Breast epithelium (tissue), 4 donors: ENCODE measurements at regions not wholly inside any gene's neighbourhood (a gene's known extent, or its start where the extent isn't known, plus 50 kb on each side); places are given as distances from the start of the nearest gene placed in this dataset.

Experiments
- DNase-seq, 2 donors: peaks; one replicate each; pipeline ENCODE4 v3.0.0-alpha.2; 2019; ENCODE audit warnings: low spot score in 2 of 2
- H3K27ac ChIP-seq, 2 donors: fragments of 200-600 bp; sonication (generic) in 1 of 2; one replicate each; pipeline ENCODE4 v1.5.1; 2016 to 2019; ENCODE audit warnings: mild to moderate bottlenecking in 1 of 2
- H3K27me3 ChIP-seq, 2 donors: fragments of 200-600 bp; sonication (generic) in 1 of 2; one replicate each; pipeline versions ENCODE4 v1.5.1 to v1.6.0; 2017 to 2019; ENCODE audit warnings: control low read depth in 1 of 2, mild to moderate bottlenecking in 1 of 2
- H3K36me3 ChIP-seq: fragments of 200-600 bp; one replicate; pipeline ENCODE4 v1.5.1; 2019
- H3K4me1 ChIP-seq, 2 donors: fragments of 200-600 bp; sonication (generic); one replicate each; pipeline ENCODE4 v1.5.1; 2016 to 2019; ENCODE audit warnings: control low read depth in 1 of 2
- H3K4me3 ChIP-seq, 3 donors: fragments of 200-600 bp; sonication (generic); 1 replicate in 2 of 3; 2 replicates in 1 of 3; pipeline ENCODE4 v1.5.1; 2016 to 2019; ENCODE audit warnings: mild to moderate bottlenecking in 3 of 3, moderate library complexity in 2 of 3
- H3K9me3 ChIP-seq, 2 donors: fragments of 200-600 bp; sonication (generic) in 1 of 2; one replicate each; pipeline ENCODE4 v1.5.1; 2016 to 2019; ENCODE audit warnings: control low read depth in 1 of 2
- CTCF ChIP-seq, 3 donors: fragments of 450-650 bp; IDR thresholded peaks; one replicate each; pipeline ENCODE4 v1.5.1; 2016 to 2017; ENCODE audit warnings: antibody characterized with exemption in 3 of 3, mild to moderate bottlenecking in 3 of 3, moderate library complexity in 3 of 3
- POLR2A ChIP-seq: fragments of 450-650 bp; IDR thresholded peaks from one replicate; pipeline ENCODE4 v1.6.1; 2016; ENCODE audit warnings: antibody characterized with exemption, mild to moderate bottlenecking, moderate library complexity
- POLR2AphosphoS5 ChIP-seq, 3 donors: sonication (generic); formaldehyde crosslinking; IDR thresholded peaks; one replicate each; pipeline ENCODE4 v1.6.1; 2017; ENCODE audit warnings: antibody characterized with exemption in 3 of 3
- intact Hi-C: fragments of 100-400 bp; cut with DNase I; formaldehyde crosslinking; loops from one replicate; pipeline ENCODE4 v1.15.1; 2023; ENCODE audit warnings: low total_unique reads

- Histone ChIP-seq H3K27ac (no peak overlapping the region), H3K9me3 (no peaks in the 10 kb centered on the region), H3K4me3 (no peak overlapping the region), H3K36me3 (no peaks in the 10 kb centered on the region), H3K27me3 (no peaks in the 10 kb centered on the region), H3K4me1 (no peaks in the 10 kb centered on the region)
- TF ChIP-seq CTCF (IDR thresholded peaks at IDR 0.05) (no peak), POLR2A (no peak), POLR2AphosphoS5 (IDR thresholded peaks at IDR 0.05) (no peak)
- no peak for DNase-seq
- intact Hi-C loops: no loop called here
Measured at GRCh38 chrY:17398336-17399072, 481.5 kb downstream of the CDY2B start.

DNA sequence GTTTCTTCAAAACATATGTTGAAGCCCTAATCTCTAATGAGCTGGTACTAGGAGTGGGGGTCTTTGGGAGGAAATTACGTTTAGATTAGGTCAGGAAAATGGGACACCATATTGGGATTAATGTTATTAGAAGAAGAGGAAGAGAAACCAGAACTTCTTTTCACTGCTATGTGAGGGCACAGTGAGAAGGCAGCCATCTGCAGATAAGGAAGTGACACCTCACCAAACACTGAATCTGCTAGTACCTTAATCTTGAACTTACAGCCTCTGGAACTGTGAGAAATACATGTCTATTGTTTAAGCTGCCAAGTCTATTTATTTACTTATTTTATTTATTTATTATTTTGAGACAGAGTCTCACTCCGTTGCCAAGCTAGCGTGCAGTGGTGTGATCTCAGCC lies 482.4 kb downstream of the CDY2B start:
- no peak for TF ChIP-seq POLR2AphosphoS5 (IDR thresholded peaks at IDR 0.05)
- no peak for TF ChIP-seq POLR2A
- TF ChIP-seq CTCF (IDR thresholded peaks at IDR 0.05): no peak
- H3K36me3 ChIP-seq: no peaks in the 10 kb centered on the region
- no peaks in the 10 kb centered on the region for H3K9me3 ChIP-seq
- no peaks in the 10 kb centered on the region for H3K27me3 ChIP-seq
- H3K27ac ChIP-seq: no peak overlapping the region
- no peak for DNase-seq
- no peaks in the 10 kb centered on the region for H3K4me1 ChIP-seq
- no peak overlapping the region for H3K4me3 ChIP-seq
- intact Hi-C loops: no loop called here

DNA sequence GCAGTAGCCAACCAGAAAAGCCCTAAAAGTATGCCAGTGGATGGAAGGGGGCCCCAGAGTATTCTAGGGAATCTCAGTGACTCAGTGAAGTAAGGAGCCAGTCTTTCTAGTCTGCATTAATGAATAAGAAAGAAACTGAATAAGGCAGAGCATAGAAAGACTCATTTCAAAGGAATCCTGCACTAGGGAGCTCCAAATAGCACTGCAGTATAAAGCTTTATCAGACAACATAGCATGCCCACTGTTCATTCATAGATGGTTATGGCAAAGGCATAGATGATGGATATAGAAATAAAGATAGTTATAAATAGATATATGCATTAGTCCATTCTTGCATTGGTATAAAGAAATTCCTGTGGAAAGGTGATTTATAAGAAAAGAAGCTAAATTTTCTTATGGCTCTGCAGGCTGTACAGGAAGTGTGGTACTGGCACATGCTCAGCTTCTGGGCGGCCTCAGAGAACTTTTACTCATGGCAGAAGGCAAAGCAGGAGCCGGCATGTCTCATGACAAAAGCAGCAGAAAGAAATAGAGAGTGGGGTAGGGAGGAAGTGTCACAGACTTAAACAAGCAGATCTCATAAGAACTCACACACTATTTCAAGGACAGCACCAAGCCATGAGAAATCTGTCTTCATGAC lies 498.5 kb downstream of the CDY2B start:
- Histone ChIP-seq H3K27ac (no peak overlapping the region), H3K27me3 (no peaks in the 10 kb centered on the region), H3K4me1 (no peaks in the 10 kb centered on the region), H3K36me3 (no peaks in the 10 kb centered on the region), H3K9me3 (no peaks in the 10 kb centered on the region), H3K4me3 (no peak overlapping the region)
- TF ChIP-seq CTCF (IDR thresholded peaks at IDR 0.05) (no peak), POLR2A (no peak)
- intact Hi-C loops: no loop called here
- no peak for DNase-seq

- H3K4me3 ChIP-seq: no peak overlapping the region
- no peaks in the 10 kb centered on the region for H3K9me3 ChIP-seq
- TF ChIP-seq POLR2A: no peak
- no peak for TF ChIP-seq POLR2AphosphoS5 (IDR thresholded peaks at IDR 0.05)
- no peak for TF ChIP-seq CTCF (IDR thresholded peaks at IDR 0.05)
- no peaks in the 10 kb centered on the region for H3K4me1 ChIP-seq
- H3K27ac ChIP-seq: no peak overlapping the region
- intact Hi-C loops: no loop called here
- no peak for DNase-seq
- H3K27me3 ChIP-seq: no peaks in the 10 kb centered on the region
- H3K36me3 ChIP-seq: no peaks in the 10 kb centered on the region
Measured at GRCh38 chrY:17378326-17378725, 501.7 kb downstream of the CDY2B start.

DNA sequence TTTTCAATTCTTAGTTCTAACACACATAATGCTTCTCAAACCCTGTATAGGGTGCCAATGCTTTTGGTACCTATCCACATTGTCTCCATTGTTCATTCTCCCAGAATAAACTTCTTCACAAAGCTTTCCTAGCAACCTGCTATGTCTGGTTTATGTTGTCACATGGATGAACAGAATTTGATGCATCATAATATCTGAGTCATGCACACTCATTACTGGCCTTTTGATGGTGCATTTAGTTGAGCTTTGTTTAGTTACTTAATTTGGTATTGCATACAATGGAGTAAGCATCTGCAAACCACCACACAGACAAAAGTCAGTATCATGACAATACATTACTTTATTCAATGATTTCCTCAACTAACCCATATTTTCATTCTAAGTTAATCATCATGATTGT lies 511.6 kb downstream of the CDY2B start:
- Histone ChIP-seq H3K27me3 (no peaks in the 10 kb centered on the region), H3K4me3 (no peak overlapping the region), H3K27ac (no peak overlapping the region), H3K36me3 (no peaks in the 10 kb centered on the region), H3K4me1 (no peaks in the 10 kb centered on the region), H3K9me3 (no peaks in the 10 kb centered on the region)
- intact Hi-C loops: no loop called here
- TF ChIP-seq CTCF (IDR thresholded peaks at IDR 0.05) (no peak), POLR2A (no peak), POLR2AphosphoS5 (IDR thresholded peaks at IDR 0.05) (no peak)
- DNase-seq: no peak
